ENCODE measurements at regions not wholly inside any gene's neighbourhood (a gene's known extent, or its start where the extent isn't known, plus 50 kb on each side); places are given as distances from the start of the nearest gene placed in this dataset.

- 92 to 95% methylated on average over 3 of the region's 3 CpGs for WGBS, 2 experiments
Observed at GRCh38 chr12:42648061-42648460, 58.5 kb upstream of the PRICKLE1 start.

GRCh38 chr12:42643881-42644579 is 54.5 kb upstream of the PRICKLE1 start:
- H3K27ac ChIP-seq (ENCODE audit: insufficient read depth, low read depth, low read length, poor library complexity, severe bottlenecking), result no peak overlapping the region
- 94 to 96% methylated on average over 5 to 6 of the region's 6 CpGs for WGBS, 2 experiments
- no peaks in the 10 kb centered on the region for H3K36me3 ChIP-seq (ENCODE audit: control insufficient read depth, insufficient read depth, low read length)
- H3K27me3 ChIP-seq (ENCODE audit: control insufficient read depth, insufficient read depth, low read length, poor library complexity, severe bottlenecking), result no peaks in the 10 kb centered on the region
- no peak overlapping the region for H3K4me3 ChIP-seq (ENCODE audit: insufficient read depth, low read depth, low read length)
- H3K9me3 ChIP-seq (ENCODE audit: control insufficient read depth, low read length), result no peaks in the 10 kb centered on the region
- H3K4me1 ChIP-seq (ENCODE audit: control insufficient read depth, insufficient read depth, low read length), result no peaks in the 10 kb centered on the region

More at GRCh38 chr12:42648061-42648460, 58.5 kb upstream of the PRICKLE1 start:
- H3K36me3 ChIP-seq (ENCODE audit: control insufficient read depth, insufficient read depth, low read length), result no peaks in the 10 kb centered on the region
- H3K4me3 ChIP-seq (ENCODE audit: insufficient read depth, low read depth, low read length), result no peak overlapping the region
- no peak overlapping the region for H3K27ac ChIP-seq (ENCODE audit: insufficient read depth, low read depth, low read length, poor library complexity, severe bottlenecking)
- no peaks in the 10 kb centered on the region for H3K9me3 ChIP-seq (ENCODE audit: control insufficient read depth, low read length)
- H3K27me3 ChIP-seq (ENCODE audit: control insufficient read depth, insufficient read depth, low read length, poor library complexity, severe bottlenecking), result no peaks in the 10 kb centered on the region
- H3K4me1 ChIP-seq (ENCODE audit: control insufficient read depth, insufficient read depth, low read length), result no peaks in the 10 kb centered on the region

GRCh38 chr12:42641221-42641885 is 51.8 kb upstream of the PRICKLE1 start:
- H3K4me3 ChIP-seq (ENCODE audit: insufficient read depth, low read depth, low read length), result no peak overlapping the region
- 85 to 96% methylated on average over 1 of the region's 1 CpG for WGBS, 2 experiments
- no peak overlapping the region for H3K27ac ChIP-seq (ENCODE audit: insufficient read depth, low read depth, low read length, poor library complexity, severe bottlenecking)
- H3K27me3 ChIP-seq (ENCODE audit: control insufficient read depth, insufficient read depth, low read length, poor library complexity, severe bottlenecking), result no peaks in the 10 kb centered on the region
- H3K9me3 ChIP-seq (ENCODE audit: control insufficient read depth, low read length), result no peaks in the 10 kb centered on the region
- H3K4me1 ChIP-seq (ENCODE audit: control insufficient read depth, insufficient read depth, low read length), result no peaks in the 10 kb centered on the region
- no peaks in the 10 kb centered on the region for H3K36me3 ChIP-seq (ENCODE audit: control insufficient read depth, insufficient read depth, low read length)

GRCh38 chr12:42640391-42640790 is 50.8 kb upstream of the PRICKLE1 start:
- Histone ChIP-seq H3K27ac (ENCODE audit: insufficient read depth, low read depth, low read length, poor library complexity, severe bottlenecking) (no peak overlapping the region), H3K4me1 (ENCODE audit: control insufficient read depth, insufficient read depth, low read length) (no peaks in the 10 kb centered on the region), H3K36me3 (ENCODE audit: control insufficient read depth, insufficient read depth, low read length) (no peaks in the 10 kb centered on the region), H3K4me3 (ENCODE audit: insufficient read depth, low read depth, low read length) (no peak overlapping the region), H3K9me3 (ENCODE audit: control insufficient read depth, low read length) (no peaks in the 10 kb centered on the region), H3K27me3 (ENCODE audit: control insufficient read depth, insufficient read depth, low read length, poor library complexity, severe bottlenecking) (no peaks in the 10 kb centered on the region)
- 94% methylated on average over 2 of the region's 2 CpGs for WGBS, 2 experiments

- H3K27ac ChIP-seq (ENCODE audit: insufficient read depth, low read depth, low read length, poor library complexity, severe bottlenecking), result no peak overlapping the region
- no peaks in the 10 kb centered on the region for H3K27me3 ChIP-seq (ENCODE audit: control insufficient read depth, insufficient read depth, low read length, poor library complexity, severe bottlenecking)
Observed at GRCh38 chr12:42639556-42639955, 50.0 kb upstream of the PRICKLE1 start.

More at GRCh38 chr12:42639556-42639955, 50.0 kb upstream of the PRICKLE1 start:
- no peaks in the 10 kb centered on the region for H3K4me1 ChIP-seq (ENCODE audit: control insufficient read depth, insufficient read depth, low read length)
- H3K9me3 ChIP-seq (ENCODE audit: control insufficient read depth, low read length), result no peaks in the 10 kb centered on the region
- no peaks in the 10 kb centered on the region for H3K36me3 ChIP-seq (ENCODE audit: control insufficient read depth, insufficient read depth, low read length)
- H3K4me3 ChIP-seq (ENCODE audit: insufficient read depth, low read depth, low read length), result no peak overlapping the region
